GM12872 (cell line): ENCODE measurements at regions not wholly inside any gene's neighbourhood (a gene's known extent, or its start where the extent isn't known, plus 50 kb on each side); places are given as distances from the start of the nearest gene placed in this dataset.

Source experiments
- CTCF ChIP-seq: IDR thresholded peaks from 3 replicates; pipeline ENCODE4 v1.5.1; 2011; ENCODE audit warnings: low read depth, mild to moderate bottlenecking, low read length, moderate library complexity; ENCODE audit not compliant: insufficient read depth

- peak; percentile 49 for TF ChIP-seq CTCF
Observed at GRCh38 chr3:69439643-69440270, 53.9 kb upstream of the FRMD4B start.

- TF ChIP-seq CTCF: no peak
Observed at GRCh38 chr3:69438476-69438875, 52.6 kb upstream of the FRMD4B start.

GRCh38 chr3:69435274-69436265, 49.7 kb upstream of the FRMD4B start:
- TF ChIP-seq CTCF: no peak
